ENCODE measurements at regions not wholly inside any gene's neighbourhood (a gene's known extent, or its start where the extent isn't known, plus 50 kb on each side); places are given as distances from the start of the nearest gene placed in this dataset.

GRCh38 chr10:9825491-9826018 lies 1192.1 kb upstream of the CELF2 start:
- BruUV-seq (replicated peaks), result no TSS peak

More at GRCh38 chr10:9825491-9826018, 1192.1 kb upstream of the CELF2 start:
- no peak overlapping the region for H3K14ac ChIP-seq (replicated peaks; ENCODE audit: low read depth, low read length)
- no peak overlapping the region for H2AK9ac ChIP-seq (replicated peaks; ENCODE audit: low read depth, low read length, poor library complexity)
- H2BK5ac ChIP-seq (ENCODE audit: low read depth, low read length, poor library complexity, severe bottlenecking), result no peak overlapping the region
- no peak overlapping the region for H2BK120ac ChIP-seq (ENCODE audit: low read depth, low read length)
- no peak overlapping the region for H4K8ac ChIP-seq (ENCODE audit: low read depth in 2 of 2, low read length in 2 of 2)
- peak overlapping the region; percentile 71 for H3K18ac ChIP-seq (ENCODE audit: low read depth, low read length)
- peak overlapping the region; percentile 48; the same call in 1 of the 2 replicates for H4K5ac ChIP-seq (ENCODE audit: low read depth, low read length)
- DNase-seq (peak; percentile 30), ATAC-seq (ENCODE audit: low read depth) (peak; percentile 48)
- ChIA-PET POLR2A (ENCODE audit: unreplicated experiment) (no interaction called here), CTCF (interaction anchor here (0.7 kb wide), 1 partner anchor 62 kb away, joined by 3 read pairs; no protein-coding TSS in a partner anchor)
- H3K27me3 ChIP-seq (ENCODE audit: control insufficient read depth, insufficient read depth, low read length), result no peaks in the 10 kb centered on the region
- no CpG with 5 or more reads among the region's 8 CpGs for WGBS, 2 experiments (ENCODE audit: extremely low coverage in 2 of 2, insufficient read length in 1 of 2)
- no peak overlapping the region for H2BK15ac ChIP-seq (ENCODE audit: low read depth, low read length)
- dilution Hi-C loops (cut with HindIII; ENCODE audit: low sequenced_read_pairs, unreplicated experiment) (no loop called here), intact Hi-C loops (cut with micrococcal nuclease) (no loop called here), in situ Hi-C loops (cut with MboI; ENCODE audit: low sequenced_read_pairs) (no loop called here)
- no peak overlapping the region for H3K4ac ChIP-seq (ENCODE audit: low read depth, low read length)
- no peak for TF ChIP-seq FOS (IDR thresholded peaks at IDR 0.05; ENCODE audit: low read depth, low read length)
- TF ChIP-seq BHLHE40 (IDR thresholded peaks at IDR 0.05; ENCODE audit: low read depth, low read length), result no peak
- TF ChIP-seq CEBPB (IDR thresholded peaks at IDR 0.05; ENCODE audit: low read depth, low read length), result no peak
- no peak for TF ChIP-seq NFE2L2 (IDR thresholded peaks at IDR 0.05; ENCODE audit: low read depth, low read length)
- no peak for TF ChIP-seq CHD1 (IDR thresholded peaks at IDR 0.05; ENCODE audit: low read depth, low read length)
- TF ChIP-seq MXI1 (IDR thresholded peaks at IDR 0.05; ENCODE audit: borderline replicate concordance, low read depth, low read length), result no peak
- TF ChIP-seq USF2 (IDR thresholded peaks at IDR 0.05; ENCODE audit: low read depth, low read length), result no peak
- TF ChIP-seq ELK1 (IDR thresholded peaks at IDR 0.05; ENCODE audit: borderline replicate concordance, low read depth, low read length), result no peak
- H3K9me3 ChIP-seq (ENCODE audit: control insufficient read depth, insufficient read depth, low read length), result no peaks in the 10 kb centered on the region
- H3K4me3 ChIP-seq (ENCODE audit: insufficient read depth, low read depth, low read length), result no peak overlapping the region
- no peak overlapping the region for H3K4me2 ChIP-seq (ENCODE audit: low read depth, low read length)
- H3K23ac ChIP-seq (ENCODE audit: low read depth, low read length), result no peak overlapping the region
- H3K36me3 ChIP-seq (ENCODE audit: control insufficient read depth, insufficient read depth, low read length), result no peaks in the 10 kb centered on the region
- no peaks in the 10 kb centered on the region for H3K9me1 ChIP-seq (ENCODE audit: insufficient read depth, low read length)
- no peak overlapping the region for H4K91ac ChIP-seq (ENCODE audit: insufficient read depth, low read depth, low read length)
- H2BK20ac ChIP-seq (ENCODE audit: low read depth, low read length), result no peak overlapping the region
- H4K20me1 ChIP-seq (ENCODE audit: insufficient read depth, low read length), result no peaks in the 10 kb centered on the region
- no peak overlapping the region for H3K56ac ChIP-seq (ENCODE audit: extremely low read depth, insufficient read depth, low read length)
- H3K79me1 ChIP-seq (ENCODE audit: low read depth in 1 of 2, low read length in 2 of 2), result no peaks in the 10 kb centered on the region
- H2AK5ac ChIP-seq (ENCODE audit: low read depth, low read length), result no peak overlapping the region
- H2AFZ ChIP-seq (replicated peaks; ENCODE audit: low read length, poor library complexity), result no peak overlapping the region
- H3K9ac ChIP-seq (ENCODE audit: low read depth, low read length), result no peak overlapping the region
- H3K27ac ChIP-seq (ENCODE audit: insufficient read depth, low read length), result no peak overlapping the region
- 0 out of 2 replicates have a peak, but pooled peaks cover 1% of the 10 kb centered on the region for H3K4me1 ChIP-seq (ENCODE audit: control insufficient read depth, insufficient read depth, low read length)

Data from IMR-90 (cell line).